Activated CD4-positive, alpha-beta T cell treated with anti-CD3 and anti-CD28 coated beads, Interleukin-2, amount 10 ng/mL, durations not matched to agents 24 days and 14 days (primary cell): ENCODE measurements at regions not wholly inside any gene's neighbourhood (a gene's known extent, or its start where the extent isn't known, plus 50 kb on each side); places are given as distances from the start of the nearest gene placed in this dataset.
"Not testable (repeated sequence)": the region's sequence is repeated elsewhere in the genome, so short reads cannot be mapped to it uniquely, and the experiment has no call there.

Source experiments
- DNase-seq: peaks from one replicate; pipeline ENCODE4 v3.0.0; 2022
- H3K27ac Mint-ChIP-seq: one replicate; pipeline ENCODE4 v1.8.0; 2022; ENCODE audit warnings: mild to moderate bottlenecking, mixed read lengths
- H3K27me3 Mint-ChIP-seq: one replicate; pipeline ENCODE4 v1.8.0; 2022; ENCODE audit warnings: mixed read lengths
- H3K36me3 Mint-ChIP-seq: one replicate; pipeline ENCODE4 v1.8.0; 2022; ENCODE audit warnings: low read depth, mild to moderate bottlenecking, mixed read lengths
- H3K4me1 Mint-ChIP-seq: one replicate; pipeline ENCODE4 v1.8.0; 2021; ENCODE audit warnings: mixed read lengths
- H3K4me3 Mint-ChIP-seq: one replicate; pipeline ENCODE4 v1.8.0; 2022; ENCODE audit warnings: mild to moderate bottlenecking, moderate library complexity, mixed read lengths
- H3K9me3 Mint-ChIP-seq: one replicate; pipeline ENCODE4 v1.8.0; 2021; ENCODE audit warnings: mixed read lengths
- intact Hi-C: fragments of 100-400 bp; cut with micrococcal nuclease; formaldehyde crosslinking; loops from one replicate; pipeline ENCODE4 v1.15.1; 2023

DNA sequence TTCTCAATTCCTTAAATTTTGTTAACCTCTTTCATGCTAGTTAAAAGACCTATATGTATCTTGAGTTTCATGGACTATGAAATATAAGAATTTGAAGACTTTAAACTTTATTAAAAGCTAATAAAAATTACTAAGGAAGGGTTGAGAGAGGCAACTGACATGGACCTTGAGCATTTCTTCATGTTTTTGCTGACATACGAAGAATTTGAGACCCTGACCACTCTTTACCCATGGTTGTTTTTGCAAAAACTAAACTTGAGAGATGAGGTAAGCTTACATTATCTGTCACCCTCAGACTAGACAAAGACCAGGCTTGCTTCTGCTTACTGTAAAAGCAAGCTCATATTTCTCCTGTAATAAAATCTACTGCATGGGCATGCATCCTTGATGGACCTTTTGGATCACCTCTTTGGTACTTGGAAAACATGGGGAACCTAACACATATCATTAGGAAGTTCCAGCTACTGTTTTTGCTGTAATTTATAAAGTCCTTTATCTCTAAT lies 338.2 kb upstream of the PABPC4L start:
- Mint-ChIP-seq H3K9me3 (no peaks in the 10 kb centered on the region), H3K27ac (no peak overlapping the region), H3K4me1 (no peaks in the 10 kb centered on the region), H3K27me3 (no peaks in the 10 kb centered on the region), H3K36me3 (no peaks in the 10 kb centered on the region), H3K4me3 (no peak overlapping the region)
- intact Hi-C loops = no loop called here
- no peak for DNase-seq

DNA sequence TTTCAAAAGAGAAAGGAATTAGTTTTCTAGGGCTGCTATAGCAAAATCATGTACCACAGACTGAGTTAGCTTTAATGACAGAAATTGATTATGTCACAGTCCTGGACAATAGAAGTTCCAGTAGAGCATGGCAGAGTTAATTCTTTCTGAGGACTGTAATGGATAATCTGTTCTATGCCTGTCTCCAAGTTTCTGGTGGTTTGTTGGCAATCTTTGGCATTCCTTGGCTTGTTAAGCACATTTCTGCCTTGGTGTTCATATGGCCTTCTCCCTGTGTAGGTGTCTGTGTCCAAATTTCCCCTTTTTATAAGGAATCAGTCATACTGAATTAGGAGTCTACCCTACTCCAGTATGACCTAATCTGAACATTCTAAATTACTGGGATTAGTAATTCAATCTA lies 336.1 kb upstream of the PABPC4L start:
- no peaks in the 10 kb centered on the region for H3K9me3 Mint-ChIP-seq
- intact Hi-C loops = no loop called here

DNA sequence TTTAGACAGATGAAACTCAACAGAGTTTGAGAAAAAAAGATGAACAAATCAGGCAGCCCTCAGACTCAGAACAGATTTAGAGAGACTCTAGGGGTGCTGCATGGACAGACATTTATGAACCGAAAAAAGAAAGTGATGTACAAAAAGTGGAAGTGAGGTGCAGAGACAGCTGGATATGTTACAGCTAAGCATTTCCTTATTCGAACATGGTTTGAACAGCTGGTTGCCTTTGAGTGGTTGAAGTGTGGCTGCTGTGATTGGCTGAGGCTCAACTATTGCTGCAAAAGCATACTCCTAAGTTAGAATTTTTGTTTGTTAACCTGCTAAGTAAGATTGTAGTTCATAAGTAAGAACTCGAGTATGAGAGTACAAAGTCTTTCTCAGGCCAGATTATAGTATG lies 331.5 kb upstream of the PABPC4L start:
- intact Hi-C loops = no loop called here
- no peaks in the 10 kb centered on the region for H3K9me3 Mint-ChIP-seq
- H3K36me3 Mint-ChIP-seq = no peaks in the 10 kb centered on the region
- no peak for DNase-seq
- no peak overlapping the region for H3K4me3 Mint-ChIP-seq
- H3K4me1 Mint-ChIP-seq = no peaks in the 10 kb centered on the region
- H3K27me3 Mint-ChIP-seq = no peaks in the 10 kb centered on the region
- H3K27ac Mint-ChIP-seq = no peak overlapping the region

More for the DNA sequence above, 336.1 kb upstream of the PABPC4L start:
- Mint-ChIP-seq H3K27ac (no peak overlapping the region), H3K27me3 (no peaks in the 10 kb centered on the region), H3K4me3 (no peak overlapping the region), H3K36me3 (no peaks in the 10 kb centered on the region), H3K4me1 (no peaks in the 10 kb centered on the region)
- no peak for DNase-seq

DNA sequence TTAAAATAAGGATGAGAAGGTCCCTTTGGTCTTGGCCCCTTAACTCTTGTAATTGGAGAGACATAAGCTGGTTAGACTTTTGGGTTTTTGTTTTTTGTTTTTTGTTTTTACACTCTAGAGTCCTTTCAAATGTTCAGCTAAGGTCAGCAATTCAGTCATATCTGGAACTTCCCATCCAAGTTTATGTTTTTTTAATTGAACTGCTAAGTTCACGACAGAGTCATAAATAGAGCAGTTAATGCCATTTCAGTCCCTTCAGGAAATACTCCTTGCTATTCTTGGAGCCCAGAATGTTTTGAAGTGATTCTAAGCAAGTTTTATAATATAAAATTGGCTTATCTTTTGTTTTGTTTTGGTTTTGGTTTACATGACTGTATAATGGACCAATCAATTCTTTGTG lies 329.4 kb upstream of the PABPC4L start:
- H3K27me3 Mint-ChIP-seq = no peaks in the 10 kb centered on the region
- no peaks in the 10 kb centered on the region for H3K4me1 Mint-ChIP-seq
- H3K9me3 Mint-ChIP-seq = peaks cover 4% of the 10 kb centered on the region
- intact Hi-C loops = no loop called here
- H3K27ac Mint-ChIP-seq = no peak overlapping the region
- DNase-seq = no peak
- H3K36me3 Mint-ChIP-seq = no peaks in the 10 kb centered on the region
- H3K4me3 Mint-ChIP-seq = no peak overlapping the region

DNA sequence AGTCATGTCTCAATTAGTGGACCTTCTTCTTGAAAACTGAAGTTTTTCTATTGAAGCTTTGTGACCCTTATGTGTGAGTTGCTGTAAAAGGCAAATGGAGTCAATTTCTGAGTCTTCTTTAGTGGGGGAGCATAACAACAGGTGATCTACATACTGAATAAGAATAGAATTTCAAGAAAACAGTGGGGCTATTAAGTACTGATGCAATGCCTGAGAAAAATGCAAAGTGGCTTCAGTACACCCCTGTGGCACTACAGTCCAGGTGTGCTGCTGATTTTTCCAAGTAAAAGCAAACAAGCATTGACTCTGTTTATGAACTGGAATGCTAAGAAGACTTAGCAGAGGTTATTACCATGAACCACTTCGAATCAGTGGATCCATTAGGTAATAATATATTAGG lies 328.0 kb upstream of the PABPC4L start:
- Mint-ChIP-seq H3K36me3 (no peaks in the 10 kb centered on the region), H3K4me1 (no peaks in the 10 kb centered on the region)
- intact Hi-C loops = no loop called here

DNA sequence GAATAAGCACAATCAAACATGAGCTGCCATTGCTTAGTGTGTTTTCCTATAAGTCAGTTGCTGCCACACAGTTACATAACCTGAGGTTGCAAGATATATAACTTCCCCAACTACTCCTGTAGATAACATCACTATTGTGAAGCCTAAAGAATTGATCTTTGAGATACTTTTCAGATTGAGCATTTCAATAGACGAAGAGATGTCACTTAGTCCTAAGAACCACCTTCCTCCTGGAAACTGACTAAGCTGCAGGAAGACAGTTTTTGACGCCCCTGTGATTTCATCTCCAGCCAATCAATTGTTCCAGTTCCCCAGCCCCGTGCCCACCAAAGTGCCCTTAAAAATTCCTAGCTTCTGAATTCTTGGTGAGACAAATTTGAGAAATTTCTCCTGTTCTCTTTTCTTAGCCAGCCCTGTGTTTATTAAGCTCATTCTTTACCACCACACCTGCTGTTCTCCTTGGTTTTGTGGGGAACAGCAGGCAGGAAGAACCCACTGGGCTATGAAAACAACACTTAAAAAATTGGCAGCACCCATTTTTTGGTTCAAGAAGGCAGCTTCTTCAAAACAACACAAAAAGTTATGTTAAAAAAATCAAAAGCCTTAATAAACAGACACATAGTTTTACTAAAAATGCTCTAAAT lies 317.1 kb upstream of the PABPC4L start:
- Mint-ChIP-seq H3K4me1 (no peaks in the 10 kb centered on the region), H3K27me3 (no peaks in the 10 kb centered on the region), H3K36me3 (no peaks in the 10 kb centered on the region), H3K9me3 (no peaks in the 10 kb centered on the region), H3K27ac (no peak overlapping the region), H3K4me3 (no peak overlapping the region)
- intact Hi-C loops = no loop called here
- no peak for DNase-seq

More for the DNA sequence above, 328.0 kb upstream of the PABPC4L start:
- H3K9me3 Mint-ChIP-seq = peaks cover 4% of the 10 kb centered on the region
- no peak for DNase-seq
- no peaks in the 10 kb centered on the region for H3K27me3 Mint-ChIP-seq
- H3K4me3 Mint-ChIP-seq = no peak overlapping the region
- H3K27ac Mint-ChIP-seq = no peak overlapping the region

DNA sequence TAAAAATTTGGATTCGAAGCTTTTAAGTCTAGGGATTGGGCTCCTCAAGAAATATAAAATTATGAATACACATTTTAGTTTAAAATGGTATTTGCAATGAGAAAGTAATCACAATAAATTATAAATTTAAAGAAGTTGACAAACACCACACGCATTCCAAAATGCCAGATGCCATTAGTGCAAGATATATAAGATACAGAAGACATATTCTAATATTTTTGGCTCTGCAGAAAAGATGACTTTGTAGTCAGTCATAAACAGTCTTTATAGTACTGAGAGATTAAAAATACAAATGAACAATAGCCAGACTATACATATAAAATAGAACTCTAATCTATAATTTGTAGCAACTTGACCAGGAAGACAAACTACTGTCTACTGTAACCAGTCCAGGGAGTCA lies 309.0 kb upstream of the PABPC4L start:
- intact Hi-C loops = no loop called here

DNA sequence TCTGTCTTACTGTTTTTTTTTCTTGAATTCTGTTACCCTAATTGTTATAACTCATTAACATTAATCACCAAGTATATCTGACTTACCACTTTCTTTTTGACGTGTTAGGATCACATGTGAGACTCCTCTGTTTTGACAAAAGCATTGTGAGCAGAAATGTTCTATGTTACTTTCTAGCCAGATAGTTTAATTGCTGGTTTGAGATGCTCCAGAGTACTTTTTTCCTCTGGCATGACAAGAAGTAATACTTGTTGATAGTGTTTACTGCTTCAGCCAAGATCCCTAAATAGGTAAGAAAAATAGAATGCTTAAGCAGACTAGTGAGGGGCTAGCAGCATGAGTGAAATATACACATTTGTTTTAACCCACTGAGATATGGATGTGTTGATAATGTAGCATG lies 303.9 kb upstream of the PABPC4L start:
- no peaks in the 10 kb centered on the region for H3K36me3 Mint-ChIP-seq
- no peaks in the 10 kb centered on the region for H3K4me1 Mint-ChIP-seq
- no peak overlapping the region for H3K4me3 Mint-ChIP-seq
- no peaks in the 10 kb centered on the region for H3K27me3 Mint-ChIP-seq
- H3K27ac Mint-ChIP-seq = no peak overlapping the region
- intact Hi-C loops = no loop called here
- no peaks in the 10 kb centered on the region for H3K9me3 Mint-ChIP-seq
- no peak for DNase-seq

More for the DNA sequence above, 309.0 kb upstream of the PABPC4L start:
- Mint-ChIP-seq H3K4me3 (no peak overlapping the region), H3K9me3 (no peaks in the 10 kb centered on the region), H3K4me1 (no peaks in the 10 kb centered on the region), H3K27me3 (no peaks in the 10 kb centered on the region), H3K36me3 (no peaks in the 10 kb centered on the region), H3K27ac (no peak overlapping the region)
- DNase-seq = no peak

DNA sequence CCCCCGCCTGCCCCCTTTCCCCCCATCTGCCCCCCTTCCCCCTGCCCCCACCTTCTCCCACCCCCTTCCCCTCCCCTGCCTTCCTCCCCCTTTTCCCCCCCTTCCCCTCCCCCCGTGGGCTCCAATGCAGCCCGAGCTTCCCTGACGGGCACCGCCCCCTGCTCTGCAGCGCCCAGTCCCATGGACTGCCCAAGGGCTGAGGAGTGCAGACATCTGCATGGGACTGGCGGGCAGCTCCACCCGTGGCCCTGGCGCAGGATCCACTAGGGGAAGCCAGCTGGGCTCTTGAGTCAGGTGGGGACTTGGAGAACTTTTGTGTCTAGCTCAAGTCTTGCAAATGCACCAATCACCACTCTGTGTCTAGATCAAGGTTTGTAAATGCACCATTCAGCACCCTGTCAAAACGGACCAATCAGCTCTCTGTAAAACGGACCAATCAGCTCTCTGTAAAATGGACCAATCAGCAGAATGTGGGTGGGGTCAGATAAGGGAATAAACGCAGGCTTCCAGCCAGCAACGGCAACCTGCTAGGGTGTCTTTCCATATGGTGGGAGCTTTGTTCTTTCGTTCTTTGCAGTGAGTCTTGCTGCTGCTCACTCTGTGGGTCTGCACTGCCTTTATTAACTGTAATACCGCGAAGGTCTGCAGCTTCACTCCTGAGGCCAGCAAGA lies 300.5 kb upstream of the PABPC4L start:
- Mint-ChIP-seq H3K27me3 (no peaks in the 10 kb centered on the region), H3K9me3 (no peaks in the 10 kb centered on the region), H3K4me3 (no peak overlapping the region), H3K27ac (no peak overlapping the region), H3K36me3 (no peaks in the 10 kb centered on the region), H3K4me1 (no peaks in the 10 kb centered on the region)
- DNase-seq = no peak
- intact Hi-C loops = no loop called here

DNA sequence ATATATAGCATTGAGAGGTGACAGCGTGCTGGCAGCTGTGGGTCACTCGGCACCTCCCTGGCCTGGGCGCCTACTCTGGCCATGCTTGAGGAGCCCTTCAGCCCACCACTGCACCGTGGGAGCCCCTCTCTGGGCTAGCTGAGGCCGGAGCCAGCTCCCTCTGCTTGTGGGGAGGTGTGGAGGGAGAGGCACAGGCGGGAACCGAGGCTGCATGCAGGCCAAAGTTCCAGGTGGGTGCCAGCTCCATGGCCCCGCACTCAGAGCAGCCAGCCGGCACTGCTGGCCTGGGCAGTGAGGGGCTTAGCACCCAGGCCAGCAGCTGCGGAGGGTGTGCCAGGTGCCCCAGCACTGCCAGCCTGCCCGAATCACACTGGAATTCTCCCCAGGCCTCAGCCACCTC lies 299.9 kb upstream of the PABPC4L start:
- H3K4me3 Mint-ChIP-seq, H3K36me3 Mint-ChIP-seq, H3K27ac Mint-ChIP-seq, H3K9me3 Mint-ChIP-seq, H3K4me1 Mint-ChIP-seq, H3K27me3 Mint-ChIP-seq, intact Hi-C loops, DNase-seq: not testable (repeated sequence)

DNA sequence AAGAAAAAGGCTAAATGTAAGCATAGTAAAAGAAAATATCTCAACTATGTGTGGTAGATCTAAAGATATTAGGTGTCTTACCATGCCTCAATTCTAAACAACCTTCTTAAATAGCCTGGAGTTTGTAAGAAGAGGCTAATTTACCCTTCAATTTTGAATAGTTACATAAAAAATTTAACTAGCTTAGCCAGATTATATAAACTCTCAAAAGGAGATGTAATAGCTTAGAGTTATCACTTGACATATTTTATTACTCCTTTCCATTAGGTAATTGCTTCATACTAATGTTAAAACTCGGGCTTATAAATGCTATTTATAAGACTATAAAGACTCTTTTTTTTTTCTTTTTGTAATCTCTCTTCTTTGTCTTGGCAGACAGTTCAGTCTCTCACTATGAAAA lies 297.5 kb upstream of the PABPC4L start:
- no peak overlapping the region for H3K27ac Mint-ChIP-seq
- no peak overlapping the region for H3K4me3 Mint-ChIP-seq
- no peaks in the 10 kb centered on the region for H3K27me3 Mint-ChIP-seq
- H3K9me3 Mint-ChIP-seq = peaks cover under 1% of the 10 kb centered on the region
- no peaks in the 10 kb centered on the region for H3K36me3 Mint-ChIP-seq
- intact Hi-C loops = no loop called here
- H3K4me1 Mint-ChIP-seq = no peaks in the 10 kb centered on the region
- DNase-seq = no peak

DNA sequence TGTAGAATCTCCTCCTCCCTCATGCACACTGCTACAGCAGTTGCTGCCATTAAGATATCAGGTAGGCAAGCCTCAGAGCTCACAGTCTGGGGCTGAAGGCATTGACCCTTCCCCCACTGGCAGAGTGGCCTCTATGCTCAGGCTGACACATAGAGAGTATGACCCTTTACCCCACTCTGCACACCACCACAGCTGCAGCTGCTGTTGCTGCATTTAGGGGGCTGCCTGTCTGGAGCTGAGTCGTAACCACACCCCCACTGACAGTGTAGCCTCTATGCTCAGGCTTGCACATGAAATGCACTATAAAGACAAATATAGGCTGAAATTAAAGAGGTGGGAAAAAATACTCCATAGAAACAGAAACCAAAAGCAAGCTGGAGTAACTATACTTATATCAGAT lies 289.3 kb upstream of the PABPC4L start:
- no peaks in the 10 kb centered on the region for H3K36me3 Mint-ChIP-seq
- no peak overlapping the region for H3K4me3 Mint-ChIP-seq
- no peak for DNase-seq
- H3K9me3 Mint-ChIP-seq = peaks cover 9% of the 10 kb centered on the region
- intact Hi-C loops = no loop called here
- no peaks in the 10 kb centered on the region for H3K27me3 Mint-ChIP-seq
- H3K27ac Mint-ChIP-seq = no peak overlapping the region
- no peaks in the 10 kb centered on the region for H3K4me1 Mint-ChIP-seq

DNA sequence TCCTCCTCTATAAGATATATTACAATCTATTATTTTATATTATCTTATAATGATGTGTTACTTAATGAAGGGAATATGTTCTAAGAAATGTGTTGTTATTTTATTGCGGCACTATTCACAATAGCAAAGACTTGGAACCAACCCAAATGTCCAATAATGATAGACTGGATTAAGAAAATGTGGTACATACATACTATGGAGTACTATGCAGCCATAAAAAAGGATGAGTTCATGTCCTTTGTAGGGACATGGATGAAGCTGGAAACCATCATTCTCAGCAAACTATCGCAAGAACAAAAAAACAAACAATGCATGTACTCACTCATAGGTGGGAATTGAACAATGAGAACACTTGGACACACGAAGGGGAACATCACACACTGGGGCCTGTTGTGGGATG lies 281.9 kb upstream of the PABPC4L start:
- H3K27me3 Mint-ChIP-seq, intact Hi-C loops, H3K9me3 Mint-ChIP-seq, H3K36me3 Mint-ChIP-seq, H3K27ac Mint-ChIP-seq, DNase-seq, H3K4me3 Mint-ChIP-seq, H3K4me1 Mint-ChIP-seq: not testable (repeated sequence)

DNA sequence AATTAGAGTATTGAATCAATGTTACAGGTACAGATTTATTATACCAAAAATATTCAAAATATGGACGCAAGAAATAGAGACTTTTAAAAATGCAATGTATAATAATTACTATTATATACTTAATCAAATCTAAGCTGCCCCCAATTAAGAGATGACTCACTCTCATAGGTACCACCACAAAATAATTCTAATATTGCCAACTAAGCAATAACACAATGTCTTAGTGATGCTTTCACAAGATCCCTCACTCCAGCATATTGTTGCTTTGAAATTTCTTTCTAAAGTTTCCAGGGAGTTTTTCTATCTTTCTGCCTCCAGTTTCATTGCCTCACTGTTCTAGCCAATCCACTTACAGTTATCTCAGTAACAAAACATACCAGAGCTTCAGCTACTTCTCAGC lies 270.0 kb upstream of the PABPC4L start:
- no peak for DNase-seq
- H3K4me1 Mint-ChIP-seq = no peaks in the 10 kb centered on the region
- no peaks in the 10 kb centered on the region for H3K36me3 Mint-ChIP-seq
- no peak overlapping the region for H3K27ac Mint-ChIP-seq
- no peak overlapping the region for H3K4me3 Mint-ChIP-seq
- intact Hi-C loops = no loop called here
- H3K27me3 Mint-ChIP-seq = no peaks in the 10 kb centered on the region
- no peaks in the 10 kb centered on the region for H3K9me3 Mint-ChIP-seq

DNA sequence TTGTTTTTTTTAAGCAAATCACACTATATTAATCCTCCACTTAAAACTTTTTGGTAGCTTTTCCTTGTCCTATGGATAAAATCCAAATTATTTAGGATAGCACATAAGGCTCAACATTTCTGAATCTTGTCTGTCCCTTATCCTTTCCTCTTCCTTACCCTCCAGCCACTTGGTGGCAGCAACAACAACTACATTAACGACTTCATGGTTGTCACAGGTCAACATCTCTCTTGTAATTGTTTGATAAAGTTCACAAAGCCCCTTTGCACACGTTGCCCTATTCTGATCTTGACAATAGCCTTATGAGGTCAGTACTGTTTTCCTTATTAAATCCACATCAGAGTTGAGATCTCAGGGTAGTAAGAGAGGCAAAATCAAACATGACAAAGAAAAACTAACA lies 269.0 kb upstream of the PABPC4L start:
- no peak overlapping the region for H3K4me3 Mint-ChIP-seq
- H3K27me3 Mint-ChIP-seq = no peaks in the 10 kb centered on the region
- intact Hi-C loops = no loop called here
- H3K27ac Mint-ChIP-seq = no peak overlapping the region
- no peaks in the 10 kb centered on the region for H3K9me3 Mint-ChIP-seq
- no peaks in the 10 kb centered on the region for H3K36me3 Mint-ChIP-seq
- no peaks in the 10 kb centered on the region for H3K4me1 Mint-ChIP-seq
- DNase-seq = no peak
